HG02678 (cell line): ENCODE measurements at regions not wholly inside any gene's neighbourhood (a gene's known extent, or its start where the extent isn't known, plus 50 kb on each side); places are given as distances from the start of the nearest gene placed in this dataset.

Experiments used
- ATAC-seq: cut with Tn5 transposase; IDR thresholded peaks from one replicate; pipeline ENCODE4 v1.9.1; 2021; ENCODE audit warnings: mild to moderate bottlenecking, moderate library complexity; ENCODE audit not compliant: unreplicated experiment

DNA sequence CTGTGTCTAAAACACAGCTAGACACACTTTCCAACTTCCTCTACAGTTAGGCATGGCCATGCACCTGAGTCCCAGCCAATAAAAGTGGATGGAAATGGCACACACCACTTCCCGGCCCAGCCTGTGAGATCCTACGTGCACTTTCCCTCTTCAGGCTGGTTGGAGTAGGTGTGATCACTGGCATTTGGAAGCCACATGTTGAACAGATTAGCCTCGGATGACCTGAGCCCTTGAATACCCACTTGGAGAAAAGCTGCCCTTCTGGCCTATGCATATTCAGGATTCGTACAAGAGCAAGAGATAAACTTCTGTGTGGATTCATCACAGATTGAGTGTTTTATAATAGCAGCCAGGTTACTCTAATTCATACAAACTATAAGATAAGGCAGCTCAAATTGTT, 359.0 kb upstream of the SLC30A5 start:
- no peak for ATAC-seq

DNA sequence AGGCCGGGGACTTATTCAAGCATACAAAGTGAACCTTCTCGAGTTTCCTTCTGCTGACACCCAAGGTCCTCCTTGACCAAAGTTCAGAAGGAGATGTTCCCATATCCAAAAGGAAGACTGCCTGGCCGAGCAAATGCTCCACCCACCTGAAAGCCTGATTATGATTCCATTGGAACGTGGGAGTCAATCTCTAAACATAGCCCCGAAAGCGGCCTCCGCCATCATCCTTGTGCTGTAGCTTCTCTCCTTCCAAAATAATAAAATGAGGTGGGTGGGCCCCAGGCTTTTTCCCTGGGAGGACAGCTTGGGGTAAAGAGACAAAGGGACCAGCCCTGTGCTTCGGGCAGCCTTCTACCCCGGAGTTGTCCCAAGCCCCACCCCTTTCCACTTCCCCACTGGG, 355.6 kb upstream of the SLC30A5 start:
- ATAC-seq = no peak

DNA sequence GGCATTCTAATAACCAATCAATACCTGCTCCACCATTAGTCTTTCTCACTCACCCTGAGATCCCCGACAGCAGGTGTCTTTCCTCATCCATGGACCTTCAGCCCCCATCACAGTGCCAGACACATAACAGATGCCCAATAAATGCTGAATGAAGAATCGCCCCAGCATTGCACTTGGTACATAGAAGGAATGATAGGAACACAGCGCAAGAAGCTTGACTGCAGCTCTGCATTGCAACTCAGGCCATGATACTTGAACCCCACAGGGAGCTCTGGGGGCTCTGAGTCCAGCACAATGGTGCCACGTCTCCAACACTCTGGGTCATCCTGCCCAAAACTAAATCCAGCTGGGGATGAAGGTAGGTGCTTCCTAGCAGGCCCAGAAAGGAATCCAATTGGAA, 355.0 kb upstream of the SLC30A5 start:
- no peak for ATAC-seq

DNA sequence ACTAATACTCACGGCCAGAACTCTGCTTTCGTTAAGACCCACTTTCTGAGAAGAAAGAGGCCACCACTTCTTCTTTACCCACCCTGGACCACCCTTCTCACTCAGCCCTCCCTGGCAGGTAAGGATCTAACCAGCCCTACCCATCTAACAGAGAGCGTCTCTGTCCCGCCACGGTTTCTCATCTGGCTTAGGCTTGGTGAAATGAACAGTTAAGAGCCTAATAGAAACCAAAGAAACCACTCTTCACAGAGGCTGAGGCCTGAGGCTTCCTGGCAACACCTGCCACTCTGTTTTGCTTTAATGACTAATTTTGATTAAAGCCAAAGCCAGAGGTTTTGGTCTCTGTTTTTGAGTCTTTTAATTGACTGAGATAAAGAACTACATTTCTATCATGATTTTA, 354.1 kb upstream of the SLC30A5 start:
- peak; percentile 94 for ATAC-seq

GRCh38 chr5:68740226-68740910, 353.4 kb upstream of the SLC30A5 start:
- ATAC-seq = peak; percentile 80

- ATAC-seq = no peak
Observed at GRCh38 chr5:68744206-68744605, 349.6 kb upstream of the SLC30A5 start.

DNA sequence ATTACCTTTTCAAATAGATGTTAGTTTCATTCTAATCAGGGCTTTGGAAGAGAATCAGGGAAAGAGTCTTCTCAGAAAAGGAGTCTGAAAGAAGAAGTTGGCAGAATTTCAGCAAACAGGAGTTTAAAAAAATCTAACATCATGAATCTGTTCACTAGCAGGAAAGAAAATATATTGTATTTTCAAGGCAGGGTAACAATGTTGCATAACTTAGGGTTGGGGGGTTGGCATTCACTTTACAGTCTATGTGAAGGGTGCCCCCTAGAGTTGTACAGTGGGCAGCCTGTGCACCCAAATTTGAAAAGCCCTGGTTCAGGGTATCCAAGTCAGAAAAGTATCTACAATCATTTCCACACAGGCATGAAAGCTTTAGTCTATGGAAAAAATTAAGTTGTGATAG, 348.4 kb upstream of the SLC30A5 start:
- no peak for ATAC-seq

DNA sequence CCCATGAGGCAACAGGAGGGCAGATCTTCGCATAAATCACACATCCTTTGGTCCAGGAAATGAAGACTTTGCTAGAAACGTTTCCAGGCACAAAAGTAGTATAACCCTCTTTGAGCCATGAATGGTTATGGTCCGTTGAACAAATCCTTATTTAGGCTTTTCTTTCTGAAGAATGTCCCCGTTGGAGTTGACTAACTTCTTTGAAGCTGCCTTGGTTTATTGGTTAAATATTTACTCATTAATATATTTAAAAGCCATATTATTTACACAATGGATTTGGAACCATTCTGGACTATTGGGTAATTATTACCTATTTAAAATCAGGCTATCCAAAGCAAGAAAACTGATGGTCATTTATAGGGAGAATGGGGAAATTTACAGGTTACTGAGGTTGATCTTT, 347.6 kb upstream of the SLC30A5 start:
- ATAC-seq = no peak

- no peak for ATAC-seq
Observed at GRCh38 chr5:68746643-68747420, 347.0 kb upstream of the SLC30A5 start.

- no peak for ATAC-seq
Observed at GRCh38 chr5:68747521-68747920, 346.3 kb upstream of the SLC30A5 start.

GRCh38 chr5:68748101-68748500, 345.7 kb upstream of the SLC30A5 start:
- ATAC-seq = no peak

DNA sequence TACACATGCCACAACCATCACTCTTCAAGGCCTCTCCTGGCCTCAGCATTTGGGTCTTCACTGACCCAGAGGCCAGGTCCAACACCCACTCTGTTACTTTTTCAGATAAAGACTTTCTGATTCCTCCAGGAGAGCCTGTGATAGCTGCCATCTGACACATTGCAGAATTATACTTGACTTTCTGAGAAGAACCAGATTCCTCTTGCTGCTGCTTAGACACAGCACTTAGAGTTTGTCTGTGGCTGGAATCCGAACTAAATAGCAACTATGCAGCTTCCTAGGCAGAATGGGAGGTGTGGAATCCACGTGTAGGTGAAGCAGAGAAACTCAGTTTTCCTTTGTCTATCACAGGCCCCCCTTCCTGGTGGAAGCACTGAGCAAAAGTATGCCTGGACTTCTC, 344.7 kb upstream of the SLC30A5 start:
- no peak for ATAC-seq

DNA sequence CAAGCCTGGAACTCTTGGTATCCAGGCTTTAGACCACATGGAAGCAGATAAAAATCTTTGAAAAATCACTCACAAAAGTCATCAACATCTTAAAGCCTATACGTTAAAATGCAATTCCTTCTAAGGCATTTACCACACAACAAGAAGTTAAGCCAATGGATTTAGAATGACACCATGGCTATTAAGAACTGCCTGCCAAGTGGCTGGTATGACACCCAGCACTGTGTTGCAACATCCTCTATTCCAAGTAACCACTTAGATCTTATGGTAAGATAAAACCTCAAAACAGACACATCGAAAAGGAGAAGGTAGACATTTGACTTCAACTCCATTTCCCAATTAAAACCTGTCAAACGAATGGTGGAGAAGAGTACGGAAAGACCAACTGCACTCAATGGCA, 344.2 kb upstream of the SLC30A5 start:
- no peak for ATAC-seq

DNA sequence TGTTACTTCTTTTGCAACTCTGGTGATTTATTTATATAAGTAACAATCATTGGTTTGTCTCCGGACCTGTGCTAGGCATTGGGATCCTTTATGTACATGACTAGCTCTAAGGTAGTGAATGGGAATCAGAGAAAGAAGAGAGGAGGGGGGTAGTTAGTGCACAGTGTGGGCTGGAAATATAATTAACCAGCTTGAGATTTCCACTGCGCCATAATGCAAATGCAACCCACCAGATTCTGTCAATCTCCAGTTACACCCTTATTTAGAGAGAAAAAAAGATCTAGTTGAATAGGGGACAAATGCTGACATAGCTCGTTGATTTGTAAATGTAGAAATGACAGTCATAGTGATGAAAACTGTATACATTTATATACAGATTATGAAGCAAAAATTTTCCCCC, 342.2 kb upstream of the SLC30A5 start:
- ATAC-seq = no peak

DNA sequence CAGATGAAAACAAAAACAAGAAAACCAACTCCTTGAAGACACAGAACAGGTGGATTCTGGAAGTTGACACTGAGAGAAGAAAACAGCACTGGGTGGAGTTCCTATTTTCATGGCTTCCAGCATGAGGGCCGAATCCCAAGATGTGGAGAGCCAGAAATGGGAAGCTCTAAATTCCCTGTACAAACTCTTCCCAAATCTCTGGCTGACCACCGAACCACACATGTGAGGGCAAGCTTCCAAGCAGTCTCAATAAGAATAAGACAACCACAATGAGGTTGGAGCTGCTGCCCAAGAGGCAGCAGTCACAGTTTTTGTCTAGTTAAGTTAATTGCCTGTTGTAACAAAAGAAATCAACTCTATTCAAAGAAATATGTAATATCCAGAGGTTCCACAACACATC, 339.3 kb upstream of the SLC30A5 start:
- ATAC-seq = no peak

DNA sequence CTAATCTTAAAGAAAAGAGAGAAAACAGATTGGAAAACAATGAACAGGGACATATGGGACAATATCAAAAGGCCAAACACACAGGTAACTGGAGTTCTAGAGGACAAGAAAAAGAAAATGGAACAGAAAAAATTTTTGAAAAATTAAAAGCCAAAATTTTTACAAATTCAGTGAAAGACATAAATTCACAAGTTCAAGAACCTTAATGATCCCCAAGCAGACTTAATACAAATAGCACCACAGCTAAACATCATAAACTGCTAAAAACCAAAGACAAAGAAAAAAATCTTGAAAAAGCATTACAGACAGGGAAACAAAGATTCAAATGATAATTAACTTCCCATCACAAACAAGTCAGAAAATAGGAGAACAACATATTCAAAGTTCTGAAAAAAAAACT, 338.5 kb upstream of the SLC30A5 start:
- no peak for ATAC-seq

- ATAC-seq = no peak
Observed at GRCh38 chr5:68757006-68757405, 336.8 kb upstream of the SLC30A5 start.

- no peak for ATAC-seq
Observed at GRCh38 chr5:68757626-68758212, 336.1 kb upstream of the SLC30A5 start.

DNA sequence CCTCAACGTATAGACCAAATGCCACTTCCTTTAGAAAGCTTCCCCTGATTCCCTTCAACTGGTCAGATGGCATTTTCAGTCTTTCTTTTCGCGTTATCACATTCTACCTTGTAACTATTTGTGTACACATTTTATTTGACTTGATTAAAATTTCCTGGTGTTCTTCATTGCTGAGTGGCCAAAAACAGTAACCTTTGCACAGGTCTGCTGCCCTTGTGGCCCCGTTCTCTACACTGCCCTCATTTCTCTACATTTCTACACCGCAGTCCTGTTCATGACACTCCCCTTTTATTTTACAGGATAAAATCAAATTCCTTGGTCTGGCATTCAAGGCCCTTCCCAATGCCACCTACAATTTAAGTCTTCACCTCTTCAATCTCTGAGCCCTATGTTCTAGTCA, 334.2 kb upstream of the SLC30A5 start:
- ATAC-seq = no peak

DNA sequence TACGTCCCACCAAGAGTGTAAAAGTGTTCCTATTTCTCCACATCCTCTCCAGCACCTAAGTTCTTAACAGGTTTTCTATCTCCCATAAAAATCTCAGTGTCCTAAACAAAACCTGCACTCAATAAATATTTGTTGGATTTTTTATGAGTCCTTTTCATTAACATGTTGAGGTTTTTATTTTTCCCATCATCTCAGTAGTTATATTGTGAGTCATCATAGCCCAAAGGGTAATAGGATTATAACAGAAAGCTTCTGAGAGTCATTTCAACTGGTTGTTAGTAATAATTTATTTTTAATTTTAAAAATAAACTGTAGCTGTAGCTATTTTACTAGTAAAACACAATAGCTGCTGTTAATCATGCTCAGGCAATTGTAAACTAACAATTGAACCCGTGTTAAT, 331.6 kb upstream of the SLC30A5 start:
- no peak for ATAC-seq

GRCh38 chr5:68766952-68767464, 326.8 kb upstream of the SLC30A5 start:
- no peak for ATAC-seq

- ATAC-seq = no peak
Observed at GRCh38 chr5:68770551-68770950, 323.3 kb upstream of the SLC30A5 start.
